Thyroid gland (tissue), 4 donors: ENCODE measurements at regions not wholly inside any gene's neighbourhood (a gene's known extent, or its start where the extent isn't known, plus 50 kb on each side); places are given as distances from the start of the nearest gene placed in this dataset.

Source experiments
- DNase-seq, 2 donors: peaks; one replicate each; pipeline ENCODE4 v3.0.0-alpha.2; 2019
- H3K27ac ChIP-seq, 3 donors: fragments of 200-600 bp; sonication (generic); 1 replicate in 2 of 3; 2 replicates in 1 of 3; pipeline ENCODE4 v1.5.1; 2016 to 2019; ENCODE audit warnings: mild to moderate bottlenecking in 1 of 3, moderate library complexity in 1 of 3
- H3K27me3 ChIP-seq: fragments of 200-600 bp; sonication (generic); one replicate; pipeline ENCODE4 v1.5.1; 2019
- H3K36me3 ChIP-seq, 2 donors: fragments of 200-600 bp; sonication (generic); one replicate each; pipeline ENCODE4 v1.5.1; 2016 to 2019
- H3K4me1 ChIP-seq, 2 donors: fragments of 200-600 bp; sonication (generic); one replicate each; pipeline ENCODE4 v1.5.1; 2017 to 2019
- H3K4me3 ChIP-seq, 3 donors: fragments of 200-600 bp; sonication (generic); replicated peaks in 1 of 3; 1 replicate in 2 of 3; 2 replicates in 1 of 3; pipeline ENCODE4 v1.5.1; 2016; ENCODE audit warnings: mild to moderate bottlenecking in 1 of 3
- H3K9me3 ChIP-seq: fragments of 200-600 bp; sonication (generic); one replicate; pipeline ENCODE4 v1.5.1; 2017
- CTCF ChIP-seq, 6 experiments: fragments of 200-600 bp in 3 of 6; fragments of 450-650 bp in 3 of 6; sonication (generic) in 3 of 6; IDR thresholded peaks; one replicate each; pipeline ENCODE4 v1.5.1; 2016 to 2019; ENCODE audit warnings: antibody characterized with exemption in 6 of 6, mild to moderate bottlenecking in 2 of 6, inconsistent platforms in 1 of 6, moderate library complexity in 1 of 6
- POLR2A ChIP-seq, 2 donors: fragments of 450-650 bp; IDR thresholded peaks; one replicate each; pipeline ENCODE4 v1.6.1; 2017; ENCODE audit warnings: antibody characterized with exemption in 2 of 2, mild to moderate bottlenecking in 2 of 2, moderate library complexity in 1 of 2
- WGBS, 2 donors: methylation state at CpG; one replicate each; pipeline ENCODE4 v1.1.5; 2017; 5-methylcytosine and 5-hydroxymethylcytosine counted together
- intact Hi-C: fragments of 100-400 bp; cut with DNase I; formaldehyde crosslinking; loops from one replicate; pipeline ENCODE4 v1.15.1; 2023

DNA sequence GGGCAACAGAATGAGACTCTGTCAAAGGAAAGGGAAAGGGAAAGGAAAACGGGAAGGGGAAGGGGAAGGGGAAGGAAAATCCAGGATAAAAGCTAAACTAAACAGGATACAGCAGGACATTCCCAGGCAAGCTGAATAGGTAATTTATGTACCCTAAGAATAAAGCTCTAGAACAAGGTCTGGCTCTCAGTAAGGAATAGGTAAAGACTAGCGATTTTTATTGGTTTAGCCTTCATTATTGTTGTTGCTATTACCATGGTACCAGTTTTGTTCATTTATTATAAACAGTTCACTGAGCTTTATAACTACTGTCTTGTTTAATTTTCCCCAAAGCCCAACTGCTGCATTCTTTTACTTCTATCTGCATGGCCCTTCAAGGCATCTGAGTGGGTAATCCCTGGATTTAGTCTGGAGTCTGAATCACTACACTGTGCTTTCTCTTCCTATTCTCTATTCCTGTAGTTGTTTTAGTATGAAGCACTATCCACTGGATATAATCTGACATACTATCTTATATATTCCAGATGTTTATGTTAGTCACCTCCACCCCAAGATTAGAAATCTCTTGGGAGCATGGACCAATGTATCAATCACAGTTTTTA, 127.1 kb upstream of the TANK start:
- WGBS, 2 donors, result 74 to 80% methylated on average over 2 of the region's 2 CpGs
- intact Hi-C loops, result no loop called here

DNA sequence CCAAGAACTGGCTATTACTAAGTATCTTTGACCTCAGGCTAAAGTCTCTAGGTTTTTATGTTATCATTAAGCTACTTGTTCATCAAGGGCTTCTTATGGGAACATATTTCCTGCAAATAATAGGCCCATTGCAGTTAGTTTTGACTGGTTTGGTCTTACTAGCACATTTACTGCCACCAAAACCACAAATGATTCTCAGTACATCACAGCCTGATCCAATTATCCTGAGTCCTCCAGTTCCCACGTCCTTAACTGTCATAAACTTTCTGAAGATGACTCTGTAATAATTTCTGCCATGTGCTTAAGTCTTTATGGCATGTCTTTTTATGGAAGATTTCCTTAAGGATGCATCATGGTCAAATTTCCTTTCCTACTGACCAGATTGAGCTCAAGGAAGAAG, 123.3 kb upstream of the TANK start:
- no peak overlapping the region for H3K27ac ChIP-seq
- DNase-seq, result no peak
- no peaks in the 10 kb centered on the region for H3K27me3 ChIP-seq
- no peak for TF ChIP-seq CTCF (IDR thresholded peaks at IDR 0.05)
- no peak for TF ChIP-seq POLR2A (IDR thresholded peaks at IDR 0.05)
- no peaks in the 10 kb centered on the region for H3K9me3 ChIP-seq
- H3K36me3 ChIP-seq, result no peaks in the 10 kb centered on the region
- intact Hi-C loops, result no loop called here
- no peak overlapping the region for H3K4me3 ChIP-seq
- WGBS, 2 donors, result 77 to 83% methylated on average over 1 of the region's 1 CpG
- no peaks in the 10 kb centered on the region for H3K4me1 ChIP-seq

More for the DNA sequence above, 127.1 kb upstream of the TANK start:
- Histone ChIP-seq H3K9me3 (no peaks in the 10 kb centered on the region), H3K27ac (no peak overlapping the region), H3K4me1 (peaks cover 0 to 6% of the 10 kb centered on the region in 2 donors), H3K4me3 (no peak overlapping the region), H3K27me3 (no peaks in the 10 kb centered on the region), H3K36me3 (no peaks in the 10 kb centered on the region)
- TF ChIP-seq POLR2A (IDR thresholded peaks at IDR 0.05) (no peak), CTCF (IDR thresholded peaks at IDR 0.05) (no peak)
- DNase-seq, result no peak

DNA sequence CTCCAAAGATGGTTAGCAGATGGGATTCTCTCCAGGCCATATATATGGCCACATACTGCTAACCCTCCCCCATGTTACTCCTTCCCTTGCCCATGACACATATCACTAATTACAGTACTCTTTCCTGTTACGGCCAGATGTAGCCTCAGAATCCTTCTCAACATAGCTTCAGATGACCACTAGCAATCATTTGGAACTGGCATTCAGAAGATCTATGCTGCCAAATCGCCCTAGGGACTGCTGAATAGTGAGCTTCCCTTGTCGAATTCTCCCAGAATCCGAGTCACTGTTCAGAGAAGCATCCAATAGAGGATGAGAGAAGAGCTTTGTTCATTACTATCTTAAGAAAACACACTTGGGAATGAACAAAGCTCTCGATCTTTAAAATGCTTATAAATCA, 121.2 kb upstream of the TANK start:
- WGBS, 2 donors, result 82 to 89% methylated on average over 5 of the region's 5 CpGs
- Histone ChIP-seq H3K4me1 (peaks cover 2% of the 10 kb centered on the region in 2 donors), H3K27me3 (no peaks in the 10 kb centered on the region), H3K27ac (no peak overlapping the region), H3K9me3 (no peaks in the 10 kb centered on the region), H3K4me3 (no peak overlapping the region), H3K36me3 (no peaks in the 10 kb centered on the region)
- TF ChIP-seq POLR2A (IDR thresholded peaks at IDR 0.05) (no peak), CTCF (IDR thresholded peaks at IDR 0.05) (no peak)
- intact Hi-C loops, result no loop called here
- DNase-seq, result no peak

DNA sequence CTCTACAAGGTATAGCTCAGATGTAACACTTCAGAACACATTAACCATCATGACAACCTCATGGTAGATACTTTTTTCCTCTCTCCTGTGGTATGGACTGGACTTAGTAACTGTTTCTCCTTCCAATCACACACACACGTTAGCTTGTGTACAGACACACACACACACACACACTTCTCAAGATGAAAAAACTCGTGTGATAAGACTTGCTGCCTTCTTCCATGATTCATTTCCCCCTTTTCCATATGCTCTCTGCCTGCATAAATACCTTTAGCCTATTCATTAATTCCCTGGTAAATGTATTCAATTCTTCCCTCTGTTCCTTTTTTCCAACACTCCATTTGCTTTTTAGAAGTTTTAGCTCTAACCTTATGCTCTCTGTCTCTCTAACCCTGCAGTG, 118.9 kb upstream of the TANK start:
- Histone ChIP-seq H3K36me3 (no peaks in the 10 kb centered on the region), H3K27me3 (no peaks in the 10 kb centered on the region), H3K4me3 (no peak overlapping the region), H3K27ac (no peak overlapping the region), H3K9me3 (no peaks in the 10 kb centered on the region), H3K4me1 (peaks cover 6 to 12% of the 10 kb centered on the region in 2 donors)
- intact Hi-C loops, result no loop called here
- 68 to 78% methylated on average over 2 of the region's 2 CpGs for WGBS, 2 donors
- TF ChIP-seq POLR2A (IDR thresholded peaks at IDR 0.05) (no peak), CTCF (IDR thresholded peaks at IDR 0.05) (no peak)
- DNase-seq, result no peak

- WGBS, 2 donors, result 77 to 84% methylated on average over 2 of the region's 2 CpGs
- TF ChIP-seq CTCF (IDR thresholded peaks at IDR 0.05) (no peak), POLR2A (IDR thresholded peaks at IDR 0.05) (no peak)
Measured at GRCh38 chr2:161042990-161043625, 117.1 kb upstream of the TANK start.

More at GRCh38 chr2:161042990-161043625, 117.1 kb upstream of the TANK start:
- Histone ChIP-seq H3K4me3 (no peak overlapping the region), H3K4me1 (peaks cover 6 to 12% of the 10 kb centered on the region in 2 donors), H3K9me3 (no peaks in the 10 kb centered on the region), H3K27ac (no peak overlapping the region), H3K27me3 (no peaks in the 10 kb centered on the region), H3K36me3 (no peaks in the 10 kb centered on the region)
- intact Hi-C loops, result no loop called here
- no peak for DNase-seq
